GM21528 (cell line): ENCODE measurements at regions not wholly inside any gene's neighbourhood (a gene's known extent, or its start where the extent isn't known, plus 50 kb on each side); places are given as distances from the start of the nearest gene placed in this dataset.
A peak's percentile ranks its signal among the peaks of the same experiment; 100 is the strongest.
"Not testable (repeated sequence)": the region's sequence is repeated elsewhere in the genome, so short reads cannot be mapped to it uniquely, and the experiment has no call there.

ENCODE experiments used
- ATAC-seq: cut with Tn5 transposase; IDR thresholded peaks from one replicate; pipeline ENCODE4 v1.9.1; 2021; ENCODE audit warnings: mild to moderate bottlenecking, moderate library complexity; ENCODE audit not compliant: unreplicated experiment, low FRiP score

DNA sequence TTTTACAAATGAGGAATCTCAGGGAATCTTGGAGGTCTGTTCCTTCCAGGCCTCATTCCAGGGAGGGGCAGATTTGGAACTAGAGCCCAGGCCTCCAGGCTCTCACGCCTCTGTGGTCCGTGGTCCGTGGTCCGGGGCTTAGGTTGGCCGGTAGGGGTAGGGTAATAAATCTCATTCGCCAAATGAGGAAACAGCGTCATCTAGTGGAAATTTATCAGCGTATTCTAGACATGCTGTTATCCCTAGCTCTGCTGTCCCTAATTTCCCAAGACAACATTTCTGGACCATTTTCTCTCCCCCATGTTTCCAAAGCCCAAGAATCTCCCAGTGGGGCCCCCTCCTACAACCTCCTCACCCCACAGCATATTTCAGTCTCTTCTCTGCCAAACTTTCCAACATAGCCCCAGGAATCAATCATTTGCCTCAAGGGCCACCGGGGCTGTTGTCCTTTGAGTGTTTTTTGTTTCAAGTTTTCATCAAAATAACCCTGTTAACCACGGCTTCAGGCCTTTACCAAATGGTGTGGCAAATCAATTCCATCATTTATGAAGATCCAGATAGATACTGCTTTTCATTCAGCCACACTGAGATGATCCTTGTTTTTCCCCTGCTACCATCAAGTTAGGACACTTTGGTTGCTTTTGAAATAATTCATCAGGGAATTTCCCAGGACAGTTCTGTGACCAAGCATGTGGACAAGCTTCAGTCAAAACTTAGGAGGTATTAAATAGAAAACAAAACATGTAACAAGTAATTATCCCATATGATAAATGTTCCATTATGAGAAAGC is 126.8 kb downstream of the ALDH8A1 start:
- ATAC-seq: peak; percentile 76

DNA sequence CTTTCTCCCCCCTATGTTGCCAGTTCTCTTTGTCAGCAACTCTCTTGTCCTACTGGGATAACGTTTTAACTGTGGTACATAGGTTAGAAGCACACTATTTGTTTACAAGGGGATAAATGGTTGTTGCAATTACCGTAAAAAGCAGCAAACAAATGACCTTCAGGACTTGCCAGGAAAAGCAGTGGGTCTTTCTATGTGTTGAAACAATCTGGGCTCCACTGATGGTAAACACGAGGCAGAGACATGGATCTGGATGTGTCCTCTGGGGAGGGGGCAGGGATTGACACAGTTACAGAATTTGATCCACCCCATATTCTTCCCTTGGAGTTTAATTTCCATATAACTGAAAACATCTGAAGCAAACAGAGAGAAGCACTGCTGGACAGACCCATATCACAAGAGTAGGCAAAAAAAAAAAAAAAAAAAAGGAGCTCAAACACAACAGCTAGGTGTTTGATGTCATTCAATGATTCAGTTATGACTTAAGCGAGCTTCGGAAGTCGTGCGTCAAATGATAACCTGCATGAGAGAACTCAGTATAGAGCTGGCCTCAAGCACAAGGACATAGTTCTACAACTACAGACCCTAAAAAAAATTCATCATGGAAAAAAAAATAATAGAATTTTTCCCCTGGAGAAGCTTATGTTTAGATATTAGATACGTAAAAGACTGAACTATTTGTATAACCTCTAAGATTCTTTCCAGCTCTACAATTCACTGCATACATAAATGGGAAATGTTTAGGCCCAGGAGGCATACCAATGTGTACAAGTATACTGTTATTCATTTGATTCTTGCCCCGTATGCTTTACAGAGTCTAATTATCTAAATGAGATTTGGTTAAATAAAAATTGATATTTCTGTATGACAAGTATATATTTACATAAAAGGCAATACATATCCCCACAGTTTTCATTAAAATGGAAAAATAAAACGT is 127.7 kb downstream of the ALDH8A1 start:
- no peak for ATAC-seq

DNA sequence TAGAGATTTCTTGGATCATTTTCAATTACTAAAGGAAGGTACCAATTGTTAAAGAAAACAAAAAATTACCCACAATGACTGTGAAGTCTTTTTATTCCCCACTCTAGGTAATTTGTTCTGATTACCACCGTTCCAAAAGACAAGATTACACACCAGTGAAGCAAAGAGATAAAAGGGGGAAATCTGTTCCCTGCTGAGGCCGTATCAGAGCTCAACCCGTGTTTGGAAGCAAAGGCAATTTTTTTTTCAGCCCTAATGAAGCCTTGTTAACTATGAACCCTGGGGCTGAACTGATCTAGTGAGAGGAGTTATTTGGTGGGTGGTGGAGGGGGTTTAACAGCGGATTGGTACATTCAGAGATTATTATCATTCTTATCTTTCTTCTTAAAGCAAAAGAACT is 128.5 kb downstream of the ALDH8A1 start:
- ATAC-seq: no peak

DNA sequence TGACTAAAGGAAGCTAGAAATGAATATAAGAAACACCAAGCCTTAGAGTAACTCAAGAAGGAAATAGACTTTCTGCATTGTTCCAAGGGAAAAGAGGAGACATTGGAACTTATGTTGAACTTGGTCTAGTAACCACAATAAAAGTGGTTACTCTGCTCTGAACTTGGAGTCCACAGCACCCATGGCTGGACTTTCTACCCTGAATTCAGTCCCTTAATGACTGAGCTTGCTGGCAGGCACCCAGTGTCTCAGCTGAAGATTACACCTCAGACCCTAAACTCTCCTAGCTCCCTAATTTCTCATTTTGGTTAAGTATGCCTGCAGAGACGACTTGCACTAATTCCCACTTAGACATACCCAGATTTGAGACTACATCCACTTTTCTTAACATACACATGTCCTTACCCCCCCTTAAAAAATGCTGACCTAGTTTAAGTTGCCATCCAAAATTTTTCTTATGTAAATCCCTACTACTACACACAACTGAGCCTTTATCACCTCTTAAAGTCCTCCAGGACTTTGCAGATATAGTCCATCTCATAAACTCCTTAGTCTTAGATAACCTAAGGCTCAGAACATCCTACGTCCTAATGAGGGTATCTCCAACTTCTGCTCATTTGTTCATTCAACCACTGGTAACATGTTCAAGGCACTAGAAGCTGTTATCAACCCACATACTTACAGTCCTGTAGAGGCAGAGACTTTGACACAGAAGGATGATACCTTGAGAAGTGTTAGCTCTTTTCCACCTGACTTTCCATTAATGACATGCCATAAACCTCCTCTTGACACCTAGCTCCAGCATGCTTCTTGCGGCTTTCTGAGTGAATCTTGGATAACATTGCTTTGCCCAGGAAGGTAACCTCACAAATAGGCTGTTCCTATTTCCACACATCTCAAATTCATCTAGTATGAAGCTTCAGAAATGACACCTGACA is 129.8 kb downstream of the ALDH8A1 start:
- ATAC-seq: no peak

DNA sequence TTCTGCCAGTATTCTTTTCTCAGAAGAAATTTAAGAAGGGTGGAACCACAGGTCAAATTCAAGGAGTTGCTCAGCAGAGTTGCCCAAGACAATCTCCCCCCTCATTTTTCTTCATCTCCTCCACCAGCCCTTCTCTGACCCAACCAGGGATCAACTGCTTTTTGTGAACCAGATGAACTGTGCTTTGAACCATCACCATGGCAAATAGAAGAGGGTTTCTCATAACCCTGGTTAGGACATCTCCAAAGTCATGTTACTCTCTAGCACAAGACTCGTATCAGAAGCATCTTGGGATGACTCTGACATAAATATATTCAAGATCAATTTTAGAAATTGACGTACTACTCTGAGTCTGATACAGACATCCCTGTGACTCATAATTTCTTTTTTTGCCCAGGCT is 130.7 kb downstream of the ALDH8A1 start:
- ATAC-seq: no peak

DNA sequence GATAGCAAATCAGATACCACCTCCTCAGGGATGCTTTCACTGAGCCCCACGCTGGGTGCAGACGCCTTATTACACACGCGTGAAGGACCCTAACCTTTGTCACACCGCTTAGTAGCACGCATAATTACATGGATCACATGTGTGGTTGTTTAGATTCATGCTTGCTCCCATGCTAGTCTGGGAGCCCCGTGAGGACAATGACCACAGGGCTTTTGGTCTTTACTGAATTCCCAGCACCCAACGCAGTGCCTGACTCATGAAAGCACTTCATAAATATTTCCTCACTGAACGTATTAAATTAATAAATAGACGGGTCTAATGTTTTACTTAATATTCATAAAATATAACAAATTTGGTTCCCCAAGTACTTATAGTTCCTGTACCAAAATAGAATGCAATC is 132.5 kb downstream of the ALDH8A1 start:
- no peak for ATAC-seq

DNA sequence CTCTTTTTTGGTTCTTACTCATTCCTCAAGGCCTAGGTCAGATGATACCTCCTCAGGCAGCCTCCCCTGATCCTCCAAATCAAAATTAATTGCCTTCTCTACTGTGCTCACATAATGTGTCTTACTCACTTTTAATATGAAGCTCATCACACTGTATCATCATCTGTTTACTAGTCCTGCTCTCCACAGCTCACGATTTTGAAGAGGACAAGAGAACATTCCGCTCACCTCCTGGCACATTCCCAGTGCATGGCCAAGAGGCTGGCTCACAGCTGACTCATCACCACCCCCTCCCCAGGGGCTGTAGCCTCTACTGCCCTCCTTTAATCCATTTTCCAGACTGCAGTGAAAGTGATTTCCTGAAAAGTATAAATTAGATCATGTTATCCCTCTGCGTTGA is 133.1 kb downstream of the ALDH8A1 start:
- no peak for ATAC-seq

DNA sequence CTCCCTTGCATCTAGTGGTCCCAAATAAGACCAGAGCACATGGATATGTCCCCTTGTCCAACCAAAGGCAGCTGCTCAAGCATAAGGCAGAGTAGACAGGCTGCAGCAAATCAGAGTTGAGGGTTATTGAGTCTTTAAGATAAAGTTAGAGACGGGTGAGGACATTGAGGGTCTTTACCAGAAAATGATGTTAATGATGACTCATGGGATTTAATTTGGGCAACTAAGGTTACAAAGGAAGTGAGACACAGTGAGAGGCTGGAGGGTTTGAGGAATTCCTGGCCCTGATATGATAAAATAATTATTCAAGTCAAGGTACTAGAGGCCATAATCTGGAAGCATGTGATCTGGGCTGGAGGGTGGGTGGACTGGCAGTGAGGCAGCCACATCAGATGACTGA is 133.6 kb downstream of the ALDH8A1 start:
- no peak for ATAC-seq

DNA sequence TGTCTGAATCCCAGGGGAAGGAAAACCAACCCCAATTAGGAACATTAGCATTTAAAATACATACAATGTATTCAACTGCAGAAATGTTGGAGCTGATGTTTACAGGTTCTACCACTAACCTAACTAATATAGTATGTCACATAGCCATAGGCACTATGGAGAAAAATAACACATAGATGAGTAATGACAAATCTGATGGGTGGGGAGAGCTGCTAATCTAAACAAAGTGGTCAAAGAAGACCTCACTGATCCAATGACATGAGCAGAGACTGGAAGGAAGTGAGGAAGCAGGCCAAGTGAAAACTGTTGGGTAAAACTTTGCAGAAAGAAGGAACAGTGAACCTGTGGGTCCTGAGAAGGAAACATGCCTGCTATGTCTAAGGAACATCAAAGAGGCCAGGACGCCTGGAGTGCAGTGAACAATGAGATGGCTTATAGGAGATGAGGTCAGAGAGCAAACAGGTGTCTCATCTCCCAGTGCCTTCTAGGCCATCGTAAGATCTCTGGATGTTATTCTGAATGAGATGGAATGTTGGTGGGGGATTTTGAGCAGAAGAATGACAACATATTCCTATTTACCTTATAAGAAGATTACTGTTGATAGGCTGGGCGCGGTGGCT is 135.7 kb downstream of the ALDH8A1 start:
- ATAC-seq: no peak

DNA sequence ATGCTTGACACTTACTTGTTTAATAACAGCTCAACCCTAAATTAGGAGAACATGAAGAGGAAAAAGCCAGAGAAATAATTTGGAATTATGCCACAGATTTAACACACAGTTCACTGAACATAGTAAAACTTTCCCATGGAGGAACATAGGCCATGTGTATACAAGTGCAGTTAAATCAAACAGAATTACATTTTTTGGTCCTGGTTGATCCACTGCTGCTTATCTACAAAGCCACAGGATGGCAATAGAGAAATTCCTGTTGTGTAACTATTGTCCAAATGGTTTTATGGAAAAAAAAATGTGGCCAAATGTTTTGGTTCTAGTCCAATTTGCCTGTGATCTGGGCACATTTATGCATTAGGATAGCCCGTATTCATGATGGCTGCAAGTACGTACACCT is 136.8 kb downstream of the ALDH8A1 start:
- ATAC-seq: no peak

DNA sequence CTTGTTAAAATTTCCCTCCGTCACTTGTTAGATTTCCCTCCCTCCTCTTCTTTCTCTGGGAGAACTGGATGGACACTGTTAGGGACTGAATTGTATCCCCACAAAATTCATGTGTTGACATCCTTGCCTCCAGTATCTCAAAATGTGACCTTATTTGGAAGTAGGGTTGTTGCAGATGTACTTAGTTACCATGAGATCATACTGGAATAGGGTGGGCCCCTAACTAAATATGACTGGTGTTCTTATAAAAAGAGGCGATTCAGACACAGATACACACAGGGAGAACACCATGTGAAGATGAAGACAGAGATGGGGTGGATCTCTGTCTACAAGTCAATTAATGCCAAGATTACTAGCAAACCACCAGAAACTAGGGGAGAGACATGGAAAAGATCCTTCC is 139.5 kb downstream of the ALDH8A1 start:
- ATAC-seq: no peak

DNA sequence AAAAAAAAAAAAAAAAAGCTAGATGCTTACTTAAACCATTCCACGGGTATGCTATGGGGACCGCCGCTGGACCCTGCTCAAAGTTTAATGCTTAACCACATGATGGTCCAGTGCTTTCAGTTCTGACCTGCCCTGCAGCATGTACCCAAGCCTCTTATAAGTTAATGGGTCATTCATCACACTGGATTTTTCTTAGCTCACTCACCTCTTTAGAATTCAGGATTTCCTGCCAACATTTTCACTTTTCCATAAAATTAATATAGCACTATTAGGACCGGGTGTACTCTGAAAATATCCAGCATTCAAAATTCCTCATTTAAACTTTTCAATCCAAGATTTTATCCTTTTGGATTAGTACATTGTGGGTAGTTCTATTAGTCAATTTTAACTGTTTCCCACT is 140.8 kb downstream of the ALDH8A1 start:
- ATAC-seq: no peak

DNA sequence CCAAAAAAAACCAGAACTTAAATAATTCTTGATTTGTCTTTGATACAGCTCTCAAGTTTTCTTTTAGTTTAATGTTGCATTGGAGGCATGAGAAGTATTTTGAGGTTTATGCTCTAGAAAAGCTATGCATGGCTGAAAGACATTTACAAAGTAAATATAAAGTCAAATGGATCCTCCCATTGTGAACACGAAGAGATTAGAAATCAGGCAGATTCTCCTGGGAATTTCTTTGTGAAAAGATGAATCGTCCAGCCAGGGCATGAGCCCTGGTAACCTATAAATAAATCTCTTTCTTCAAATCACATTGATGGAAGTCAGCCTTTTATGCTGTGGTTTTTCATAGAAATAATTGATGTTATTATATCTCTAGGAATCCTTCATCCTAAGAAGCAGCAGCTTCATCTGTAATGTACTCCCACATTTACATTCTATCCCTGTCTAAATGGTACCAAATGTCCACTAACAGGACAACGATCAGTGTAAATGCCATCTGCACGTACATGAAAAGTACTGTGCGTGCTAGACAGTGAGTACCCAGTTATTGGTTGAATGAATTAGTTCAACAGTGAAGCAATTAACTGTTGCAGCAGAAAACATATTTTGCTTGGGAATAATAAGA is 143.6 kb downstream of the ALDH8A1 start:
- ATAC-seq: no peak

DNA sequence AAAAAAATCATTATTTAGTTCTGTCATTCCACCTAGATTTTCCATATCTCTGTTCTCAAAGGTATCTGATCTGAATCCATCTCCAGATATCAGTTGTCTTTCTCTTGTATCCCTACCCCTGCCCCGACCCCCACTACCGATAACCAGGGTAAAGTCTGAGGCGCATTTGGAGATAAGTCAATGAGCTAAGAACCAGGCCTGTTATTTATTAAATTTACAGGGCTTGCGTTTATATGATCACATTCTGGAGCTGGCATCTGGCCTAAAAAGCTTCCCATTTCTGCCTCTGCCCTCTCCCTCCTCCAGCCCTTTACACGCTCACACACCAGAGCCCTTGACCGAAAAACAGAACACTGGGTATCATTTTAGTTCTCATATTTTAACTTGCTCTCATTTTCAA is 144.7 kb downstream of the ALDH8A1 start:
- ATAC-seq: no peak

DNA sequence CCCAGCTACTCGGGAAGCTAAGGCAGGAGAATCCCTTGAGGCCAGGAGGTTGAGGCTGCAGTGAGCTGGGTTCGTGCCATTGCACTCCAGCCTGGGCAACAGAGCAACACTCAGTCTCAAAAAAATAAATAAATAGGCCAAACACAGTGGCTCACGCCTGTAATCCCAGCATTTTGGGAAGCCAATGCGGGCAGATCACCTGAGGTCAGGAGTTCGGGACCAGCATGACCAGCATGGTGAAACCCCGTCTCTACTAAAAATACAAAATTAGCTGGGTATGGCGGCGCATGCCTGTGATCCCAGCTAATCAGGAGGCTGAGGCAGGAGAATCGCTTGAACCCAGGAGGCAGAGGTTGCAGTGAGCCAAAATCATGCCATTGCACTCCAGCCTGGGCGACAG is 145.6 kb downstream of the ALDH8A1 start:
- not testable (repeated sequence) for ATAC-seq

DNA sequence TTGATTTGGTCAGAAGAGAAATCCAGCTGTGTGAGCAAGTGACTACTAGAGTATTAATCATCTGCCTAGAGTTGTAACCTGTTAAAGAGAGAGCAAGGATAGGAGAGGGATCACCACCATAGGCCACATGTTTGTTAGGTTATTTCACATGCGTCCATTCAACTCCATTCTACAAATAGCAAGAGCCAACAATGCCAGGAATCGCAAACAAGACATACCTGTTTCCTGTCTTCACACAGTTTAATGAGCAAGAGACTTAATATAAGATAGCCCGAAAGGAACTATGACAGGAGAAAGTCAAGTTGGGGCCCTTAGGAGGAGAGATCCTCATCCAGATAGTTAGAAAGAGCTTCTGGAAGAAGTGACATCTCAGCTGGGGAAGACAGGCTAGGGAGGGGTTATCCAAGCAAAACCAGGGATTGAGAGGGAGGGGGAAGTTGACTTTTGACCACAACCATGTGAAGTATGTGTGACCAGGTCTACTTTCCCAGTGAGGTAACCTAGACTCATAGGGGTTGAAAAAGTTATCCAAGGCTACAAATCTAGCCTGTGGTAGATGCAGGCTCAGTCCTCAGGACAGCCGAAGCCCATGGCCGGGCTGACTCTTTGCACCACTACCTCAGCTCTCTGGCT is 147.4 kb downstream of the ALDH8A1 start:
- ATAC-seq: no peak

DNA sequence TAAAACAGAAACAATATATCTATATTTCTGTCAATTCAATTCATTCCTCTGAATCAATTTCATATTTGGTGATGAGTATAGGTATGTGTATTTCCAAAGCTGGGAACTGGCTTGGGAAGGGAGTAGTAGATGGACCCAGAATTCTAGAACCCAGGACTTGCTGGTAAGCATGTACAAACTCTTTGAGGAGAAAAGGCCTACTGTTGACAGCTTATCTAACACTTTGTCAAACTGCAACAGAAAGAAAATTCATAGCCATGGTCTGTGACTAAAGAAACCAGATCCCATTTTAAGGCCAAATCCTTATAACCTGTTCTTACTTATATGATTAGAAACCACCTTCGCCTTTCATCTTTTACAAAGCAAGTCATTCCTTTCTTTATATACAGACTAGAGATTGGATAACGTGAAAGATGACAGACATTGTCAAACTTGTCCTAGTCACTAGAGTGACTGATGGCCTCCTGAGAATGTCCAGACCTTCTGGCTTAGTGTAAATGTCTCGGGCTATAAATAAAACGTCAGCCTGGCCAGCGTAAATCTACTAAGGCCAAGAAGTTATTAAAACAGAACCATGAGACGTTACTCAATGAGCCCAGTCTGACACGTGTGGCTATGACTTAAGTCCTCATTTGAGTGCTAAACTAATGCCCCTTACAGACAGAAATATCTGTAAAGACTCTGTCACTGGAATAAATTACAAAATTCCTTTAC is 152.3 kb downstream of the ALDH8A1 start:
- ATAC-seq: no peak

DNA sequence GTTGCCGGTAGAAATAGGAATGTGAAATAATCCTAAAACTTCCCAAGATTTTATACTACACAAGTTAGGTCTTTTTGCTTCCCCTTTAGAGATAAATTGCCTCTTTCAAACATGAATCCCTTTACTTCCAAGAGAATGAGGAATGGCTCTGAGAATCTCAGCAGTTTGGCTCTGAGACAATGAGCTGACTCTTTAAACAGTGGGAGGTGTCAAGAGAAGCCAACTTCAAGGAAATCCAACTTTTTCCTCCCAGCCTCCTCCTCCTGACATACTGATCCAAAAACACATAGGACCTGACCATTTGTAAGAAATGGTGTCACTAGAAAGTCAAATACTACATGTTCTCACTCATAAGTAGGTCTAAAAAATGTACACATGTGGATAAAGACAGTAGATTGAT is 154.2 kb downstream of the ALDH8A1 start:
- no peak for ATAC-seq

DNA sequence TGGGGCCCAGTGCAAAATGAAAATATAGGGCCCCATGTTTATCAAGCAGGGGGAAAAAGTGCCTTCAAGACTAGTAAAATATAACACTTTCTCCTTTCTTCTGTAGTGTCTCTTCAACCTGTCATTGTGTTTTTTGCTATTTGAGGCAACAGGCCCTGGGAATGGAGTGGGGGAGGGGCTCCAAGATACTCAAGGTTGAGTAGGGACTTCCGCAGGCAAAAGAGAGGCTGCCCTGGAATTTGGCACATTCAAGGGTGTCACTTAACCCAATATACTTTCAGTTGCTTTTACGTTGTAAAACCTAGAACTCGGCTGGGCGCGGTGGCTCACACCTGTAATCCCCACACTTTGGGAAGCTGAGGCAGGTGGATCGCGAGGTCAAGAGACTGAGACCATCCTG is 154.9 kb downstream of the ALDH8A1 start:
- ATAC-seq: no peak
